ENCODE measurements at regions not wholly inside any gene's neighbourhood (a gene's known extent, or its start where the extent isn't known, plus 50 kb on each side); places are given as distances from the start of the nearest gene placed in this dataset.

DNA sequence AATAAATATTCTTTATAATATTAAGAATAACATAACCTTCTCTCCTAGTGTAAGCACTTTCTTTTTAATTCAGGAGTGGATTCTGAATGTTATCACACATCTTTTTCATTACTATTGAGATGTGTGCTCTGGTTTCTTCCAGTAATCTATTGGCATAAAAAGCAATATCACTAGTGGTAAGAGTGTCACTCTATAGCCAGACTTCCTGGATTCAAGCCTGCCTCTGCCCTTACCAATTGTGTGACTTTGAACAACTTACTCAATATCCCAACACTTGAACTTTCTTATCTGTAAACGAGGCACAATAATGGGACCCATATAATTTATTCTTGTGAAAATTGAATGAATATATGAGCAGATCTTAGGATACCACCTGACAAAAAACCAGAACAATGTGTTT lies 71.0 kb downstream of the SEM1 start:
- TF ChIP-seq, protein P1, sequence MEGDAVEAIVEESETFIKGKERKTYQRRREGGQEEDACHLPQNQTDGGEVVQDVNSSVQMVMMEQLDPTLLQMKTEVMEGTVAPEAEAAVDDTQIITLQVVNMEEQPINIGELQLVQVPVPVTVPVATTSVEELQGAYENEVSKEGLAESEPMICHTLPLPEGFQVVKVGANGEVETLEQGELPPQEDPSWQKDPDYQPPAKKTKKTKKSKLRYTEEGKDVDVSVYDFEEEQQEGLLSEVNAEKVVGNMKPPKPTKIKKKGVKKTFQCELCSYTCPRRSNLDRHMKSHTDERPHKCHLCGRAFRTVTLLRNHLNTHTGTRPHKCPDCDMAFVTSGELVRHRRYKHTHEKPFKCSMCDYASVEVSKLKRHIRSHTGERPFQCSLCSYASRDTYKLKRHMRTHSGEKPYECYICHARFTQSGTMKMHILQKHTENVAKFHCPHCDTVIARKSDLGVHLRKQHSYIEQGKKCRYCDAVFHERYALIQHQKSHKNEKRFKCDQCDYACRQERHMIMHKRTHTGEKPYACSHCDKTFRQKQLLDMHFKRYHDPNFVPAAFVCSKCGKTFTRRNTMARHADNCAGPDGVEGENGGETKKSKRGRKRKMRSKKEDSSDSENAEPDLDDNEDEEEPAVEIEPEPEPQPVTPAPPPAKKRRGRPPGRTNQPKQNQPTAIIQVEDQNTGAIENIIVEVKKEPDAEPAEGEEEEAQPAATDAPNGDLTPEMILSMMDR (IDR thresholded peaks at IDR 0.05; ENCODE audit: borderline replicate concordance, control extremely low read depth, extremely low read depth, insufficient read depth, missing control alignments), result no peak
- DNase-seq (ENCODE audit: low spot score), result no peak
- in situ Hi-C loops (cut with MboI; ENCODE audit: low sequenced_read_pairs, unreplicated experiment), result no loop called here

DNA sequence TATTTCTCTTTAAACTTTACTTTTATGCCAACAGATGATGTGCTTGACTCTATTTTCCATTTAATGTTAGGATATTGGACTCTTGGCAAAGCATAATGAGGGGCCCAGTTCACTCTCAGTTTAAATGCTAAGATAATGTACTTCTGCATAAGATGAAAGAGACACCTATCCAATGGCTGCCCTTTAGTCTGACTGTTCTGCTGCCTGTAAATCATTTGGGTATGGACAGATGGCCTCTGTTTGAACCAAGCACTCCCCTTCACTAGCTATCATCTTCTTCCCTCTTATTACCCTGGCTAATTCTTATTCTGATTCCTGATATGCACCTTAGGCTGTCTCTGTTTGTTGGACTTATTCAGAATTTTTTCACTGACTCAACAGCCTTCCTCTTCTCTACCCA lies 72.1 kb downstream of the SEM1 start:
- in situ Hi-C loops (cut with MboI; ENCODE audit: low sequenced_read_pairs, unreplicated experiment), result no loop called here
- TF ChIP-seq, protein P1 (IDR thresholded peaks at IDR 0.05; ENCODE audit: borderline replicate concordance, control extremely low read depth, extremely low read depth, insufficient read depth, missing control alignments), result no peak
- DNase-seq (ENCODE audit: low spot score), result no peak

DNA sequence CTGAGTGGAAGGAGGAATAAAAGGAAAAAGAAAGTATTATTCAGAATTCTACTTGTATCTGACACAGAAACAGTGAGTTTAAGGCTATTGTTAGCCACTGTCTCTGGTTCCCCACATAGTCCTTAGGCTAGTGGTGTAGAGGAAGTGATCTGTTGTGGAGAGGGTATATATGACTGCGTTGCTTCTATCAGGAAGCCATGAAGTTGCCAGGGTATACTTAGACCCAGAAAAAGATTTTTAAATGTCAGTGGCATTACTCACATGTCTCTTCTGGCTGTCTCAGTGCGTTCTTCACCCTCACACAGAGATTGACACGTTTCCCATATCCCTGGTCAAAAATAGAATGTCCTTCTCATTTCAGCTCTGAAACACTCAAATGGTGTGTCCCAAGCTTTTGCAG lies 72.7 kb downstream of the SEM1 start:
- in situ Hi-C loops (cut with MboI; ENCODE audit: low sequenced_read_pairs, unreplicated experiment), result no loop called here
- TF ChIP-seq, protein P1 (IDR thresholded peaks at IDR 0.05; ENCODE audit: borderline replicate concordance, control extremely low read depth, extremely low read depth, insufficient read depth, missing control alignments), result no peak
- no peak for DNase-seq (ENCODE audit: low spot score)

DNA sequence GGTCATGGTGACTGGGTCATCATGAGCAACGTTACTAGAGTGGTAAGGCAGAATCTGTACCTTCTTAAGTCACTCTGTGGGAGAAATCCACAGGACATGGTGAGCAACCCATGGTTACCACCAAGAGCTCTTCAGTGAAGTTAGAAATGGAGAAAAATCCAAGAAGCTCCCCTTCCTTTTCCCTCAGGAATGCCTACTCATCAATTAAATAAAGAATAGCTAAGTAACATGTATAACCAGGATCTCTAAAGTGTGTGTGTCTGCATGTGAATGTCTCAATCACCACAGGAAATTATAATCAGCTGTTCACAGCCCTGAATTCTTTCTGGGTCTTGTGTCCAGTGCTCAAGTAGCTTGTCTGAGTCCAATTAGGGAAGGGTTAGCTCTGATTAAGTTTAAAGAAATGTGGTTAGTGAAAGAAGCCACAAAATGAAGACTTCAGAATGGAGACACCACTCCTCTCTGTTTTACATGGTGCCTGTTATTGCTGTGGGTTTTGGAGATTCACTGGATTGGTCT lies 73.2 kb downstream of the SEM1 start:
- no peak for DNase-seq (ENCODE audit: low spot score)
- in situ Hi-C loops (cut with MboI; ENCODE audit: low sequenced_read_pairs, unreplicated experiment), result no loop called here
- TF ChIP-seq, protein P1 (IDR thresholded peaks at IDR 0.05; ENCODE audit: borderline replicate concordance, control extremely low read depth, extremely low read depth, insufficient read depth, missing control alignments), result no peak

DNA sequence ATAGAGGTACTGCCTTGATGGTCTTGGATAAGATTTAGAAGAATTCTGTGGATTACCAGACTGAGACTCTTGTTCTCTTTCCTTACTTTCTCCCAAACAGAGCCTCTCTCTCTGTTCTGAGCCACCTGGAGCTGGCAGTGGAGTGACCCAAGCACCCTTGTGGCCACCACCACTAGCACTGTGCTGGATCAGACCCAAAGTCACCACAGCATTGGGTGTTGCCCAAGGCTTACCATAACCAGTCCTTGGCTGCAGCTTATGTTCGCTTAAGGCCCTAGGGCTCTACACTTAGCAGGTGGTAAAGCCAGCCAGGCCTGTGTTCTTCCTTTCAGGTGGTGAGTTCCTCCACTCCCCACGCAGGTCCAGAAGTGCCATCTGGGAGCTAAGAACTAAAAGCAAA lies 79.8 kb downstream of the SEM1 start:
- in situ Hi-C loops (cut with MboI; ENCODE audit: low sequenced_read_pairs, unreplicated experiment), result no loop called here
- no peak for DNase-seq (ENCODE audit: low spot score)
- TF ChIP-seq, protein P1 (IDR thresholded peaks at IDR 0.05; ENCODE audit: borderline replicate concordance, control extremely low read depth, extremely low read depth, insufficient read depth, missing control alignments), result no peak

DNA sequence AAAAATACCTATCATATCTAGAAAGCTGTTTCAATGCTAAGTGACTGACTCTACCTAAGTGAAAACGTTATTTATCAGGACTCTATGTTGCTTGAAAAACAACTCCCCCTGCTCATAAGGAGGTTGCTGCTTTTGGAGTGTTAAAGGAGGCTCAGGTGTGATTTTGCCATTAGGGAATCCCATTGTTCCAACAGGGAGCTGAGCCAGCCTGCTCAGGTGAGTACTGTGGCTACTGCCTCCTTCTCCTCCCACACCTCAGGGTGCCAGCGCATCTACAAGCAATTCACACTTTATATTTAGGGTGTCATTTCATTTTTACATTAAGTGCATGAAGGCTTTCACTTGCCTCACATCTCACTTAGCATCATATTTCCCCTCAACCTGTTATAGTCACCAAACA lies 84.7 kb downstream of the SEM1 start:
- TF ChIP-seq, protein P1 (IDR thresholded peaks at IDR 0.05; ENCODE audit: borderline replicate concordance, control extremely low read depth, extremely low read depth, insufficient read depth, missing control alignments), result no peak
- no peak for DNase-seq (ENCODE audit: low spot score)
- in situ Hi-C loops (cut with MboI; ENCODE audit: low sequenced_read_pairs, unreplicated experiment), result no loop called here

DNA sequence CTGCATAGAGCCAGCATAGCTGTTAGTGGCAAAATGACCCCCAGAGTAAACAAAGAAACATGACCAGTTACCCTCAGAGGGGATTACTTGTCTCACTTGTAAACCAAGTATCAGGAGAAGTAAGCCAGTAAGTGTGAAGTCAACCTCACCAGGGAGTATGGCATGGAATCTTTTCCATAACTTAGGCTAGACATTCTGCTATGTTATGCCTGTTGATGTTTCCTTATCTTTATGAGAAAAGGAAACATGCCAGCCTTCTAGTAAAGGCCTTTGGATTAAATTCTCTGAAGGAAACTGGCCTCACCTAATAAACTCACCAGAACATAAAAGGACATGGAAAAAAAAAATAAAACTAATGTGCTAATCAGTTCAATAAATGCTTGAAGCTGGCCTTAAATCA lies 87.7 kb downstream of the SEM1 start:
- no peak for DNase-seq (ENCODE audit: low spot score)
- in situ Hi-C loops (cut with MboI; ENCODE audit: low sequenced_read_pairs, unreplicated experiment), result no loop called here
- TF ChIP-seq, protein P1 (IDR thresholded peaks at IDR 0.05; ENCODE audit: borderline replicate concordance, control extremely low read depth, extremely low read depth, insufficient read depth, missing control alignments), result no peak

Data from GM13976 (cell line).